Endothelial cell of umbilical vein (primary cell): ENCODE measurements at regions not wholly inside any gene's neighbourhood (a gene's known extent, or its start where the extent isn't known, plus 50 kb on each side); places are given as distances from the start of the nearest gene placed in this dataset.

Source experiments
- CTCF ChIP-seq, 2 donors: IDR thresholded peaks; 1 replicate in 1 of 2; 2 replicates in 1 of 2; pipeline ENCODE4 v1.5.1; 2011; ENCODE audit warnings: low read length in 2 of 2, mild to moderate bottlenecking in 2 of 2, moderate library complexity in 2 of 2, control low read depth in 1 of 2, inconsistent platforms in 1 of 2, low read depth in 1 of 2; ENCODE audit not compliant: insufficient read depth in 1 of 2; ENCODE audit errors: extremely low read depth in 1 of 2
- EZH2 ChIP-seq: IDR thresholded peaks from 2 replicates; pipeline ENCODE4 v1.6.1; 2012; ENCODE audit warnings: borderline replicate concordance, low read depth, mild to moderate bottlenecking, moderate library complexity, low read length, inconsistent platforms; ENCODE audit not compliant: severe bottlenecking
- JUN ChIP-seq: IDR thresholded peaks from 2 replicates; pipeline ENCODE4 v1.6.1; 2011; ENCODE audit warnings: borderline replicate concordance, low read depth; ENCODE audit not compliant: insufficient read length, insufficient read depth
- MYC ChIP-seq: IDR thresholded peaks from one replicate; pipeline ENCODE4 v1.6.1; 2011; ENCODE audit warnings: mild to moderate bottlenecking, low read depth, low read length
- POLR2A ChIP-seq: IDR thresholded peaks from 2 replicates; pipeline ENCODE4 v1.6.1; 2012; ENCODE audit warnings: low read depth, mild to moderate bottlenecking, control low read depth, low read length
- POLR2AphosphoS5 ChIP-seq: IDR thresholded peaks from 2 replicates; pipeline ENCODE4 v1.6.1; 2012; ENCODE audit warnings: low read depth, mild to moderate bottlenecking, control low read depth, low read length, moderate library complexity; ENCODE audit not compliant: insufficient read depth
- TF ChIP-seq, protein P1 (sequence below): IDR thresholded peaks from 2 replicates; pipeline ENCODE4 v1.6.1; 2011; ENCODE audit not compliant: insufficient read depth, insufficient read length

GRCh38 chr10:2948127-2948854, 119.1 kb upstream of the PFKP start:
- TF ChIP-seq CTCF (IDR thresholded peaks at IDR 0.05; ENCODE audit: extremely low read depth in 1 of 2, insufficient read depth in 1 of 2, low read depth in 1 of 2, low read length in 2 of 2) (no peak), MYC (no peak), POLR2A (no peak), EZH2 (no peak), POLR2AphosphoS5 (no peak), JUN (no peak)
- TF ChIP-seq, protein P1, sequence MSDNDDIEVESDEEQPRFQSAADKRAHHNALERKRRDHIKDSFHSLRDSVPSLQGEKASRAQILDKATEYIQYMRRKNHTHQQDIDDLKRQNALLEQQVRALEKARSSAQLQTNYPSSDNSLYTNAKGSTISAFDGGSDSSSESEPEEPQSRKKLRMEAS, result no peak
